Smooth muscle cell (in vitro differentiated cells): ENCODE measurements at regions not wholly inside any gene's neighbourhood (a gene's known extent, or its start where the extent isn't known, plus 50 kb on each side); places are given as distances from the start of the nearest gene placed in this dataset.

ENCODE experiments used
- DNase-seq: peaks from one replicate; lab custom pipeline; 2025; ENCODE audit not compliant: unreplicated experiment; lab: John Stamatoyannopoulos, UW
- H2AFZ ChIP-seq: fragments of 200-600 bp; sonication (generic); 2 replicates; pipeline ENCODE4 v1.6.0; 2016; ENCODE audit warnings: antibody characterized with exemption, low read depth, mild to moderate bottlenecking
- H3F3A ChIP-seq: fragments of 200-600 bp; sonication (generic); 2 replicates; pipeline ENCODE4 v1.6.0; 2017; ENCODE audit warnings: antibody characterized with exemption, low read depth
- H3K27ac ChIP-seq: fragments of 200-600 bp; sonication (generic); 2 replicates; pipeline ENCODE4 v1.5.1; 2016; ENCODE audit warnings: low read depth, mild to moderate bottlenecking
- H3K27me3 ChIP-seq: fragments of 200-600 bp; sonication (generic); 2 replicates; pipeline ENCODE4 v1.6.1; 2016; ENCODE audit warnings: low read depth, mild to moderate bottlenecking
- H3K36me3 ChIP-seq: fragments of 200-600 bp; sonication (generic); 2 replicates; pipeline ENCODE4 v1.5.1; 2016; ENCODE audit warnings: low read depth
- H3K4me1 ChIP-seq: fragments of 200-600 bp; sonication (generic); 2 replicates; pipeline ENCODE4 v1.5.1; 2016; ENCODE audit warnings: low read depth
- H3K4me2 ChIP-seq: fragments of 200-600 bp; sonication (generic); 2 replicates; pipeline ENCODE4 v1.6.0; 2016; ENCODE audit warnings: mild to moderate bottlenecking
- H3K4me3 ChIP-seq: fragments of 200-600 bp; sonication (generic); 2 replicates; pipeline ENCODE4 v1.5.1; 2016; ENCODE audit warnings: mild to moderate bottlenecking
- H3K79me2 ChIP-seq: fragments of 200-600 bp; sonication (generic); 2 replicates; pipeline ENCODE4 v1.6.0; 2016; ENCODE audit warnings: low read depth, mild to moderate bottlenecking
- H3K9ac ChIP-seq: fragments of 200-600 bp; sonication (generic); 2 replicates; pipeline ENCODE4 v1.6.0; 2016; ENCODE audit warnings: low read depth
- H3K9me3 ChIP-seq: fragments of 200-600 bp; sonication (generic); replicated peaks from 2 replicates; pipeline ENCODE4 v1.5.1; 2016; ENCODE audit warnings: low read depth
- H4K20me1 ChIP-seq: fragments of 200-600 bp; sonication (generic); 2 replicates; pipeline ENCODE4 v1.6.0; 2016; ENCODE audit warnings: low read depth
- WGBS: methylation state at CpG from one replicate; pipeline ENCODE4 v1.1.7; 2016; ENCODE audit warnings: low lambda C conversion rate; 5-methylcytosine and 5-hydroxymethylcytosine counted together
- TF ChIP-seq, protein P1 (sequence below): fragments of 200-600 bp; sonication (generic); IDR thresholded peaks from 2 replicates; pipeline ENCODE4 v1.5.1; 2017; ENCODE audit warnings: borderline replicate concordance, mild to moderate bottlenecking, antibody characterized with exemption; ENCODE audit not compliant: insufficient read depth, poor library complexity, severe bottlenecking

DNA sequence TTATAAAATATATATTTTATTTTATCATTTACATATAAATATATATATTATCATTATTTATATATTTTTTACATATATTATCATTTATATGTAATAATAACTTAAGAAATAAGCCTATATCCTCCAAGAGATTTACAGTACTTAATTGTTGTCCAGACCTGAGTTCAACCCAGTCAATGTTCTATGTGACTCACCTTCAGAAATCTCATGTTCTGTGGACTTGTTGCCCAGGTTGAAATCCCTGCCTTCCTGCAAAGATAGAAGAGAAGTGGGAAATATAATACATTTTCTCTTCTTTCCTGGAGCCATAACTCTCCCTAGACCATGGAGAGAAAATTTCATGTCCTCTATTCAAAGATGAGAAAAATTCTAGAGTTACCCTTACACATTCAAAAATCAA, 247.3 kb downstream of the PARM1 start:
- no peak for DNase-seq
- no peaks in the 10 kb centered on the region for H3K36me3 ChIP-seq
- H3K79me2 ChIP-seq, result no peaks in the 10 kb centered on the region
- H4K20me1 ChIP-seq, result no peaks in the 10 kb centered on the region
- no peaks in the 10 kb centered on the region for H3K9me3 ChIP-seq
- H3K27ac ChIP-seq, result no peak overlapping the region
- no peak overlapping the region for H3K4me3 ChIP-seq
- TF ChIP-seq, protein P1, sequence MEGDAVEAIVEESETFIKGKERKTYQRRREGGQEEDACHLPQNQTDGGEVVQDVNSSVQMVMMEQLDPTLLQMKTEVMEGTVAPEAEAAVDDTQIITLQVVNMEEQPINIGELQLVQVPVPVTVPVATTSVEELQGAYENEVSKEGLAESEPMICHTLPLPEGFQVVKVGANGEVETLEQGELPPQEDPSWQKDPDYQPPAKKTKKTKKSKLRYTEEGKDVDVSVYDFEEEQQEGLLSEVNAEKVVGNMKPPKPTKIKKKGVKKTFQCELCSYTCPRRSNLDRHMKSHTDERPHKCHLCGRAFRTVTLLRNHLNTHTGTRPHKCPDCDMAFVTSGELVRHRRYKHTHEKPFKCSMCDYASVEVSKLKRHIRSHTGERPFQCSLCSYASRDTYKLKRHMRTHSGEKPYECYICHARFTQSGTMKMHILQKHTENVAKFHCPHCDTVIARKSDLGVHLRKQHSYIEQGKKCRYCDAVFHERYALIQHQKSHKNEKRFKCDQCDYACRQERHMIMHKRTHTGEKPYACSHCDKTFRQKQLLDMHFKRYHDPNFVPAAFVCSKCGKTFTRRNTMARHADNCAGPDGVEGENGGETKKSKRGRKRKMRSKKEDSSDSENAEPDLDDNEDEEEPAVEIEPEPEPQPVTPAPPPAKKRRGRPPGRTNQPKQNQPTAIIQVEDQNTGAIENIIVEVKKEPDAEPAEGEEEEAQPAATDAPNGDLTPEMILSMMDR, result no peak
- no peaks in the 10 kb centered on the region for H3K27me3 ChIP-seq
- H3K4me2 ChIP-seq, result no peak overlapping the region
- no peak overlapping the region for H2AFZ ChIP-seq
- no peaks in the 10 kb centered on the region for H3K4me1 ChIP-seq
- no peak overlapping the region for H3K9ac ChIP-seq
- no peaks in the 10 kb centered on the region for H3F3A ChIP-seq

DNA sequence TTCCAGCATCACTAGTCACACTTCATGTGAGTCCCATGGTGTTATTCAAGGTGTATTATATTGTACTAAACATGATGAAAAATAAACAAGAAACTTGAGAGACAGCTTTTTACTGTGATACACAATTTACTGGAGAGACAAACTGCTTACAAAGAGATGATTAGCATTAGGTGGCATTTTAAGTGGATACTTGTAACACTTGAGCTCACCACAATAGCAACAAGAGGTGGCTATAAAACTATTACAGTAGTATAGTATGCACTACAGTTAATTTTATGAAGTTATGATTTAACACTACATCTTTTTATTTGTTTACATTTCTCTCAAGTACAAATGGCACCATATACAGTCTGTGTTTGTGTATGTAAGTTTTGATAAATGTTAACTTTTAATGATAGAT, 246.6 kb downstream of the PARM1 start:
- TF ChIP-seq, protein P1, result no peak
- Histone ChIP-seq H3K4me3 (no peak overlapping the region), H4K20me1 (no peaks in the 10 kb centered on the region), H3K27me3 (no peaks in the 10 kb centered on the region), H3K4me1 (no peaks in the 10 kb centered on the region), H3F3A (no peaks in the 10 kb centered on the region), H3K79me2 (no peaks in the 10 kb centered on the region), H2AFZ (no peak overlapping the region), H3K36me3 (no peaks in the 10 kb centered on the region), H3K27ac (no peak overlapping the region), H3K4me2 (no peak overlapping the region), H3K9me3 (no peaks in the 10 kb centered on the region), H3K9ac (no peak overlapping the region)
- no peak for DNase-seq

DNA sequence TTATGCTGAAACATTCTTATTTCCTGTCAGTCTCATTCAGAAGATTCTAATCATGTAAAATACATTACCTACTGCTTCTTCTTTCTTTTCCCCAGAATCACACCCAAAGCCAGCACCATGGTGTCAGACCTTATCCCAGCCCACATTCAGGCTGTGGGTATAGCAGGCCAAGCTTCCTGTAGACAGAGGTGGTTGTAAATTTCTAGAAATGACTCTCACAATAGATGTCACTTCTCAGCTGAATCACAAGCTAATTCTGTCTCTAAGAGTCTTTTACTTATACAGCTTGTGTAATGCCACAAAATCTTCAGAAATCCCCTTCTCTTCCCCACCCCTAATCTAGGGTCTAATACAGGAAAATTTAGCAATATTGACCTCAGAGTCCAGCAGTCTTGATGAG, 239.6 kb downstream of the PARM1 start:
- no peak overlapping the region for H3K4me2 ChIP-seq
- peak overlapping the region; percentile 7 for H2AFZ ChIP-seq
- H3K9ac ChIP-seq, result no peak overlapping the region
- no peak for DNase-seq
- no peaks in the 10 kb centered on the region for H3K27me3 ChIP-seq
- no peaks in the 10 kb centered on the region for H3K9me3 ChIP-seq
- no peaks in the 10 kb centered on the region for H3F3A ChIP-seq
- TF ChIP-seq, protein P1, result no peak
- H3K36me3 ChIP-seq, result no peaks in the 10 kb centered on the region
- H3K4me3 ChIP-seq, result no peak overlapping the region
- no peaks in the 10 kb centered on the region for H3K79me2 ChIP-seq
- H3K27ac ChIP-seq, result no peak overlapping the region
- H3K4me1 ChIP-seq, result no peaks in the 10 kb centered on the region
- H4K20me1 ChIP-seq, result no peaks in the 10 kb centered on the region

GRCh38 chr4:75169427-75169826, 236.5 kb downstream of the PARM1 start:
- H3K9me3 ChIP-seq, result no peaks in the 10 kb centered on the region
- no peak overlapping the region for H3K9ac ChIP-seq
- H3K36me3 ChIP-seq, result no peaks in the 10 kb centered on the region
- H4K20me1 ChIP-seq, result no peaks in the 10 kb centered on the region
- H3K4me3 ChIP-seq, result no peak overlapping the region
- H3K4me2 ChIP-seq, result no peak overlapping the region
- no peak overlapping the region for H2AFZ ChIP-seq
- TF ChIP-seq, protein P1, result no peak
- no peaks in the 10 kb centered on the region for H3K79me2 ChIP-seq
- H3K4me1 ChIP-seq, result no peaks in the 10 kb centered on the region
- no peak overlapping the region for H3K27ac ChIP-seq
- H3K27me3 ChIP-seq, result no peaks in the 10 kb centered on the region
- no peak for DNase-seq
- no peaks in the 10 kb centered on the region for H3F3A ChIP-seq
- WGBS, result 90% methylated on average over 6 of the region's 6 CpGs
